SU-DHL-6 (cell line): ENCODE measurements at regions not wholly inside any gene's neighbourhood (a gene's known extent, or its start where the extent isn't known, plus 50 kb on each side); places are given as distances from the start of the nearest gene placed in this dataset.
"Not testable (repeated sequence)": the region's sequence is repeated elsewhere in the genome, so short reads cannot be mapped to it uniquely, and the experiment has no call there.

Experiments
- H2AFZ ChIP-seq: fragments of 200-600 bp; sonication (generic); 2 replicates; pipeline ENCODE4 v1.6.1; 2014; ENCODE audit warnings: low read depth, mild to moderate bottlenecking, moderate library complexity, mixed read lengths, antibody characterized with exemption, low read length; ENCODE audit not compliant: severe bottlenecking
- H3F3A ChIP-seq: fragments of 200-600 bp; shearing (Covaris generic); 2 replicates; pipeline ENCODE4 v1.6.0; 2016; ENCODE audit warnings: antibody characterized with exemption, mild to moderate bottlenecking; ENCODE audit not compliant: insufficient read depth
- H3K27ac ChIP-seq: fragments of 200-600 bp; sonication (generic); 2 replicates; pipeline ENCODE4 v1.5.1; 2016; ENCODE audit warnings: low read depth, mild to moderate bottlenecking, low read length, moderate library complexity, mixed read lengths
- H3K27me3 ChIP-seq: fragments of 200-600 bp; sonication (generic), shearing (Covaris generic); 2 replicates; pipeline ENCODE4 v1.6.0; 2014; ENCODE audit warnings: mild to moderate bottlenecking, low read length
- H3K36me3 ChIP-seq: fragments of 200-600 bp; sonication (generic); 2 replicates; pipeline ENCODE4 v1.6.1; 2014; ENCODE audit warnings: mild to moderate bottlenecking, low read length, mixed read lengths
- H3K4me2 ChIP-seq: fragments of 300-600, 200-600 bp; shearing (Covaris generic), sonication (generic); 2 replicates; pipeline ENCODE4 v1.6.0; 2014; ENCODE audit warnings: low read length, low read depth, mild to moderate bottlenecking; ENCODE audit not compliant: poor library complexity, severe bottlenecking
- H3K4me3 ChIP-seq: fragments of 200-600 bp; sonication (generic); 2 replicates; pipeline ENCODE4 v1.5.1; 2014; ENCODE audit warnings: antibody characterized with exemption, low read length, mild to moderate bottlenecking, mixed read lengths; ENCODE audit not compliant: insufficient read depth, poor library complexity, severe bottlenecking
- H3K79me2 ChIP-seq: fragments of 200-600 bp; sonication (generic); 2 replicates; pipeline ENCODE4 v1.6.1; 2014; ENCODE audit warnings: mild to moderate bottlenecking, low read length, moderate library complexity; ENCODE audit not compliant: insufficient read depth
- H3K9ac ChIP-seq: fragments of 200-600 bp; sonication (generic); 2 replicates; pipeline ENCODE4 v1.7.0; 2014; ENCODE audit warnings: mild to moderate bottlenecking, low read length
- H3K9me2 ChIP-seq: fragments of 200-600 bp; sonication (generic); replicated peaks from 2 replicates; pipeline ENCODE4 v1.6.1; 2014; ENCODE audit warnings: low read length; ENCODE audit not compliant: insufficient read depth
- H3K9me3 ChIP-seq: fragments of 200-600 bp; sonication (generic); 2 replicates; pipeline ENCODE4 v1.6.1; 2014; ENCODE audit warnings: low read length, mixed read lengths; ENCODE audit not compliant: insufficient read depth
- H4K20me1 ChIP-seq: fragments of 200-600 bp; sonication (generic); 2 replicates; pipeline ENCODE4 v1.6.1; 2014; ENCODE audit warnings: low read depth, mild to moderate bottlenecking, antibody characterized with exemption, low read length, moderate library complexity, mixed read lengths
- CTCF ChIP-seq: fragments of 200-600 bp; sonication (generic); IDR thresholded peaks from one replicate; pipeline ENCODE4 v1.5.1; 2017; ENCODE audit warnings: antibody characterized with exemption, mild to moderate bottlenecking, low read length, moderate library complexity; ENCODE audit not compliant: insufficient read depth, poor library complexity, severe bottlenecking
- EZH2phosphoT487 ChIP-seq: fragments of 200-600 bp; sonication (generic), shearing (Covaris generic); conservative IDR thresholded peaks from 2 replicates; pipeline ENCODE4 v1.6.1; 2018; ENCODE audit warnings: mild to moderate bottlenecking, antibody characterized with exemption, low read length, moderate library complexity, mixed read lengths

- Histone ChIP-seq H3K79me2 (no peaks in the 10 kb centered on the region), H3K9me2 (no peaks in the 10 kb centered on the region), H2AFZ (no peak overlapping the region), H3K27ac (no peak overlapping the region), H3K27me3 (no peaks in the 10 kb centered on the region), H3K9ac (no peak overlapping the region), H3K4me2 (no peak overlapping the region), H3K4me3 (no peak overlapping the region), H3K9me3 (no peaks in the 10 kb centered on the region), H3F3A (no peaks in the 10 kb centered on the region), H4K20me1 (no peaks in the 10 kb centered on the region), H3K36me3 (no peaks in the 10 kb centered on the region)
- TF ChIP-seq CTCF: no peak
- TF ChIP-seq EZH2phosphoT487: no peak
These were observed 66.5 kb upstream of the PPP2R2D start for GRCh38 chr10:131834152-131834810.

- H2AFZ ChIP-seq: no peak overlapping the region
- H3K4me3 ChIP-seq: no peak overlapping the region
- no peak overlapping the region for H3K4me2 ChIP-seq
- H3F3A ChIP-seq: no peaks in the 10 kb centered on the region
- no peak overlapping the region for H3K27ac ChIP-seq
- no peak for TF ChIP-seq EZH2phosphoT487
- no peak for TF ChIP-seq CTCF
- H3K9ac ChIP-seq: no peak overlapping the region
- H3K79me2 ChIP-seq: no peaks in the 10 kb centered on the region
- H3K36me3 ChIP-seq: no peaks in the 10 kb centered on the region
- no peaks in the 10 kb centered on the region for H3K9me3 ChIP-seq
- no peaks in the 10 kb centered on the region for H3K27me3 ChIP-seq
- no peaks in the 10 kb centered on the region for H3K9me2 ChIP-seq
- H4K20me1 ChIP-seq: no peaks in the 10 kb centered on the region
These were observed 61.7 kb upstream of the PPP2R2D start for GRCh38 chr10:131838966-131839742.

DNA sequence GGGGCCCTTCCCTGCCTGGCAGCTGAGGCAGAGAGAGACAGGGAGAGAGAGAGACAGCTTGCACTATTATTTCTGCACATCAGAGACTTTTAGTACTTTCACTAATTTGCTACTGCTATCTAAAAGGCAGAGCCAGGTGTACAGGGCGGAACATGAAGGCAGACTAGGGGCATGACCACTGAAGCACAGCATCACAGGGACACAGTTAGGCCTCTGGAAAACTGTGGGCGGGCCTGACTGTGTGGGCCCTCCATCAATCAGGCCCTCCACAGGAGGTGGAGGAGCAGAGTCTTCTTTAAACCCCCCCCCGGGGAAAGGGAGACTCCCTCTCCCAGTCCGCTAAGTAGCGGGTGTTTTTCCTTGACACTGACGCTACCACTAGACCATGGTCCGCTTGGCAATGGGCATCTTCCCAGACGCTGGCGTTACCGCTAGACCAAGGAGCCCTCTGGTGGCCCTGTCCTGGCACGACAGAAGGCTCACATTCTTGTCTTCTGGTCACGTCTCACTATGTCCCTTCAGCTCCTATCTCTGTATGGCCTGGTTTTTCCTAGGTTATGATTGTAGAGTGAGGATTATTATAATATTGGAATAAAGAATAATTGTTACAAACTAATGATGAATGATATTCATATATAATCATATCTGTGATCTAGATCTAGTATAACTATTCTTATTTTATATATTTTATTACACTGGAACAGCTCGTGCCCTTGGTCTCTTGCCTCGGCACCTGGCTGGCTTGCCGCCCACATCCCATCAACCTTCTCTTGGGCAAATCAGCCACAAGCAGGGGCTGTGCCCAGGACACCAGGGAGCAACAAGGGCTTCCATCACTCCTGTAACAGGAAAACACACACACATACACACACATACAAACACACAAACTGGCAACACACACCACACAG, 60.7 kb upstream of the PPP2R2D start:
- not testable (repeated sequence) for H3F3A ChIP-seq, H3K4me3 ChIP-seq, H3K9me3 ChIP-seq, H4K20me1 ChIP-seq, H3K27ac ChIP-seq, H2AFZ ChIP-seq, H3K27me3 ChIP-seq, H3K9ac ChIP-seq, H3K79me2 ChIP-seq, H3K36me3 ChIP-seq, H3K9me2 ChIP-seq, H3K4me2 ChIP-seq
